ENCODE measurements at regions not wholly inside any gene's neighbourhood (a gene's known extent, or its start where the extent isn't known, plus 50 kb on each side); places are given as distances from the start of the nearest gene placed in this dataset.

- TF ChIP-seq CTCF (conservative IDR thresholded peaks at IDR 0.05; ENCODE audit: low read length) (no peak), EZH2phosphoT487 (IDR thresholded peaks at IDR 0.05; ENCODE audit: borderline replicate concordance) (no peak)
These were observed 143.0 kb upstream of the RGMA start for GRCh38 chr15:93231994-93232393.

Measured in Loucy (cell line).